HEK293 (cell line): ENCODE measurements at regions not wholly inside any gene's neighbourhood (a gene's known extent, or its start where the extent isn't known, plus 50 kb on each side); places are given as distances from the start of the nearest gene placed in this dataset.

Experiments used
- ZNF175 ChIP-seq: fragments of 450-650 bp; formaldehyde crosslinking; IDR thresholded peaks from 2 replicates; pipeline ENCODE4 v1.5.1; 2016; ENCODE audit warnings: missing biosample characterization, missing genetic modification characterization
- ZNF341 ChIP-seq: fragments of 450-650 bp; formaldehyde crosslinking; IDR thresholded peaks from 2 replicates; pipeline ENCODE4; 2016; ENCODE audit warnings: low read depth, missing biosample characterization, missing genetic modification characterization
- ZNF423 ChIP-seq: fragments of 450-650 bp; formaldehyde crosslinking; IDR thresholded peaks from 2 replicates; pipeline ENCODE4 v1.5.1; 2016; ENCODE audit warnings: missing biosample characterization, missing genetic modification characterization
- ZNF670 ChIP-seq: fragments of 450-650 bp; formaldehyde crosslinking; IDR thresholded peaks from 2 replicates; pipeline ENCODE4 v1.5.1; 2016; ENCODE audit warnings: missing biosample characterization, missing genetic modification characterization, low read depth
- TF ChIP-seq, protein P1 (sequence below): fragments of 450-650 bp; formaldehyde crosslinking; IDR thresholded peaks from 2 replicates; pipeline ENCODE4 v1.5.1; 2016; ENCODE audit warnings: missing biosample characterization, missing genetic modification characterization

DNA sequence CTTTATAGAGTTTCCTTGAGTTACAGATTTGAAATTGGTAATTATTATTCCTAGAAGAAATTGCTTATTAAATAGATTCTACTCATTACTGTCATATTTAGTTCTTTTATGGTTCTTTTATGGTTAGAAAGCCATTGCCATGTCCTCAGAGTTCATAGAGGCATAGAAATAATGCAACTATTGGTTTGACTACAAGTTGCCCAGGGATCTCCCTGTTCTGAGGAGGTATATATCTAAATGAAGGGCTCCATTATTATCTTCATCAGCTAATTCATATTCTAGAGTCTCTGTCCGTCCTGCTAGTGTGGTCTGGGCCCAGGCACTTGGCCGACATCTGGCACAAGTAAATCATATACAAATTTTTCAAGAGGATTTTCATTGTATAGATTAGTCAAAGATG lies 535.7 kb downstream of the PPP4R3C start:
- TF ChIP-seq, protein P1, sequence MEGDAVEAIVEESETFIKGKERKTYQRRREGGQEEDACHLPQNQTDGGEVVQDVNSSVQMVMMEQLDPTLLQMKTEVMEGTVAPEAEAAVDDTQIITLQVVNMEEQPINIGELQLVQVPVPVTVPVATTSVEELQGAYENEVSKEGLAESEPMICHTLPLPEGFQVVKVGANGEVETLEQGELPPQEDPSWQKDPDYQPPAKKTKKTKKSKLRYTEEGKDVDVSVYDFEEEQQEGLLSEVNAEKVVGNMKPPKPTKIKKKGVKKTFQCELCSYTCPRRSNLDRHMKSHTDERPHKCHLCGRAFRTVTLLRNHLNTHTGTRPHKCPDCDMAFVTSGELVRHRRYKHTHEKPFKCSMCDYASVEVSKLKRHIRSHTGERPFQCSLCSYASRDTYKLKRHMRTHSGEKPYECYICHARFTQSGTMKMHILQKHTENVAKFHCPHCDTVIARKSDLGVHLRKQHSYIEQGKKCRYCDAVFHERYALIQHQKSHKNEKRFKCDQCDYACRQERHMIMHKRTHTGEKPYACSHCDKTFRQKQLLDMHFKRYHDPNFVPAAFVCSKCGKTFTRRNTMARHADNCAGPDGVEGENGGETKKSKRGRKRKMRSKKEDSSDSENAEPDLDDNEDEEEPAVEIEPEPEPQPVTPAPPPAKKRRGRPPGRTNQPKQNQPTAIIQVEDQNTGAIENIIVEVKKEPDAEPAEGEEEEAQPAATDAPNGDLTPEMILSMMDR (tag by site-specific recombination), result no peak
- TF ChIP-seq ZNF175, result no peak
- no peak for TF ChIP-seq ZNF423 (tag by site-specific recombination)
- no peak for TF ChIP-seq ZNF670
- TF ChIP-seq ZNF341, result no peak
